ENCODE measurements at regions not wholly inside any gene's neighbourhood (a gene's known extent, or its start where the extent isn't known, plus 50 kb on each side); places are given as distances from the start of the nearest gene placed in this dataset.

DNA sequence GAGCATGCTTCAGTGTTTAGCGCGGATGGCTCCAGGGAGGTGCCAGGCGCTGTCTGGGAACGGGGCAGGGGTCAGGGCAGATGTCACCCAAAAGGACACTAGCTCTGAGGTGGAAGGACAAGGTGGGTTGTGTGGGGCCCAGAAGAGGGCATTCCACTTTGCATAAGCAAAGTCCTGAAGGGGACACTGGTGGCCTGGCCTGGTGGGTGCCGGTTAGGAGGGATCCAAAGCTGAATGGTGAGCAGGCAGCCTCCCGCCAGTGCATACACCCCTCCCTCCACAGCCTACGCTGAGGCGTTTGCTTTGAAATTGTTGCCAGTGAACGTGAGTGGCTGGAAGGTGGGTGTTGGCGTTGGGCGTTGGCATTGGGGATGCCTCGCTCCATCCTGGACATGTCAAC, 192.1 kb downstream of the BMP7 start:
- no TSS peak for BruUV-seq (replicated peaks)
- peaks cover 6% of the 10 kb centered on the region; the same call in 1 of the 2 replicates for H3K36me3 ChIP-seq (ENCODE audit: low read depth, low read length)
- TF ChIP-seq, protein P1, sequence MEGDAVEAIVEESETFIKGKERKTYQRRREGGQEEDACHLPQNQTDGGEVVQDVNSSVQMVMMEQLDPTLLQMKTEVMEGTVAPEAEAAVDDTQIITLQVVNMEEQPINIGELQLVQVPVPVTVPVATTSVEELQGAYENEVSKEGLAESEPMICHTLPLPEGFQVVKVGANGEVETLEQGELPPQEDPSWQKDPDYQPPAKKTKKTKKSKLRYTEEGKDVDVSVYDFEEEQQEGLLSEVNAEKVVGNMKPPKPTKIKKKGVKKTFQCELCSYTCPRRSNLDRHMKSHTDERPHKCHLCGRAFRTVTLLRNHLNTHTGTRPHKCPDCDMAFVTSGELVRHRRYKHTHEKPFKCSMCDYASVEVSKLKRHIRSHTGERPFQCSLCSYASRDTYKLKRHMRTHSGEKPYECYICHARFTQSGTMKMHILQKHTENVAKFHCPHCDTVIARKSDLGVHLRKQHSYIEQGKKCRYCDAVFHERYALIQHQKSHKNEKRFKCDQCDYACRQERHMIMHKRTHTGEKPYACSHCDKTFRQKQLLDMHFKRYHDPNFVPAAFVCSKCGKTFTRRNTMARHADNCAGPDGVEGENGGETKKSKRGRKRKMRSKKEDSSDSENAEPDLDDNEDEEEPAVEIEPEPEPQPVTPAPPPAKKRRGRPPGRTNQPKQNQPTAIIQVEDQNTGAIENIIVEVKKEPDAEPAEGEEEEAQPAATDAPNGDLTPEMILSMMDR (conservative IDR thresholded peaks at IDR 0.05; ENCODE audit: low read depth, low read length): no peak
- TF ChIP-seq EZH2phosphoT487 (IDR thresholded peaks at IDR 0.05; ENCODE audit: borderline replicate concordance, low read length): no peak
- TF ChIP-seq EZH2 (IDR thresholded peaks at IDR 0.05; ENCODE audit: low read length, unreplicated experiment): no peak
- CTCF ChIA-PET: no interaction called here
- no peaks in the 10 kb centered on the region for H3K9me2 ChIP-seq (replicated peaks; ENCODE audit: low read length)
- no peak overlapping the region for H3K27ac ChIP-seq (ENCODE audit: low read length)
- H4K20me1 ChIP-seq (ENCODE audit: low read length): no peaks in the 10 kb centered on the region
- ATAC-seq (no peak), DNase-seq (no peak)
- peaks cover 21% of the 10 kb centered on the region for H3K9me3 ChIP-seq (ENCODE audit: low read length)
- H2AFZ ChIP-seq (ENCODE audit: low read length): no peak overlapping the region
- H3K79me2 ChIP-seq (ENCODE audit: low read length): no peaks in the 10 kb centered on the region
- POLR2A ChIA-PET (ENCODE audit: unreplicated experiment): no interaction called here
- H3K4me2 ChIP-seq (ENCODE audit: low read length): no peak overlapping the region
- H3K4me1 ChIP-seq (ENCODE audit: insufficient read depth, low read length): peaks cover 39% of the 10 kb centered on the region
- H3K4me3 ChIP-seq (ENCODE audit: low read length): no peak overlapping the region
- H3K9ac ChIP-seq (ENCODE audit: low read length): no peak overlapping the region
- intact Hi-C loops (cut with micrococcal nuclease): no loop called here
- H3K27me3 ChIP-seq (ENCODE audit: low read length): no peaks in the 10 kb centered on the region
- H3F3A ChIP-seq (ENCODE audit: low read length, unreplicated experiment): no peaks in the 10 kb centered on the region

DNA sequence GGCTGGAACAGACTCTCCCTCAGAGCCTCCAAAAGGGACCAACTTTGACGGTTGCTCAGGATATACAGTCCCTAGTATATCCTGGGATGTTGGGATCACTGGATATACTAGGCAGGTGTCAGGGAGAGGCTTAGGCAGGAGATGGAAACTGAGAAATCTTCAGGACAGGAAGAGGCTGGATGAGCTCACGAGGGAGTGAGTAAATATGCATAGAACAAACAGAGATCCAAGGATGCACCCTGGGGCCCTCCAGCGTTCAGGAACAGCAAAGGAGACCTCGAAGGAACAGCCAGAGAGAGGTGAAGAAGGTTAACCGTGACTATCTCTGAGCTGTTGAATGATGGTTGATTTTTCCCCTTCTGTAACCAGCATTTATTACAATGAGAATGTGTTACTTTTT, 191.3 kb downstream of the BMP7 start:
- BruUV-seq (replicated peaks): no TSS peak
- peaks cover 6% of the 10 kb centered on the region; the same call in 1 of the 2 replicates for H3K36me3 ChIP-seq (ENCODE audit: low read depth, low read length)
- ATAC-seq (peak; percentile 20; the same call in 1 of the 2 replicates), DNase-seq (peak; percentile 72)
- H3K9me3 ChIP-seq (ENCODE audit: low read length): peaks cover 23% of the 10 kb centered on the region
- CTCF ChIA-PET: no interaction called here
- no peaks in the 10 kb centered on the region for H3K79me2 ChIP-seq (ENCODE audit: low read length)
- no peaks in the 10 kb centered on the region for H4K20me1 ChIP-seq (ENCODE audit: low read length)
- no peak overlapping the region for H2AFZ ChIP-seq (ENCODE audit: low read length)
- no peak overlapping the region for H3K4me3 ChIP-seq (ENCODE audit: low read length)
- no peaks in the 10 kb centered on the region for H3F3A ChIP-seq (ENCODE audit: low read length, unreplicated experiment)
- H3K27me3 ChIP-seq (ENCODE audit: low read length): no peaks in the 10 kb centered on the region
- H3K27ac ChIP-seq (ENCODE audit: low read length): peak overlapping the region; percentile 80; the same call in 1 of the 2 replicates
- no peak overlapping the region for H3K9ac ChIP-seq (ENCODE audit: low read length)
- no peak for TF ChIP-seq EZH2 (IDR thresholded peaks at IDR 0.05; ENCODE audit: low read length, unreplicated experiment)
- TF ChIP-seq, protein P1 (conservative IDR thresholded peaks at IDR 0.05; ENCODE audit: low read depth, low read length): peak; percentile 39; the same call in 1 of the 2 replicates
- TF ChIP-seq EZH2phosphoT487 (IDR thresholded peaks at IDR 0.05; ENCODE audit: borderline replicate concordance, low read length): no peak
- H3K4me1 ChIP-seq (ENCODE audit: insufficient read depth, low read length): peaks cover 39% of the 10 kb centered on the region
- intact Hi-C loops (cut with micrococcal nuclease): no loop called here
- H3K4me2 ChIP-seq (ENCODE audit: low read length): no peak overlapping the region
- POLR2A ChIA-PET (ENCODE audit: unreplicated experiment): no interaction called here
- H3K9me2 ChIP-seq (replicated peaks; ENCODE audit: low read length): no peaks in the 10 kb centered on the region

DNA sequence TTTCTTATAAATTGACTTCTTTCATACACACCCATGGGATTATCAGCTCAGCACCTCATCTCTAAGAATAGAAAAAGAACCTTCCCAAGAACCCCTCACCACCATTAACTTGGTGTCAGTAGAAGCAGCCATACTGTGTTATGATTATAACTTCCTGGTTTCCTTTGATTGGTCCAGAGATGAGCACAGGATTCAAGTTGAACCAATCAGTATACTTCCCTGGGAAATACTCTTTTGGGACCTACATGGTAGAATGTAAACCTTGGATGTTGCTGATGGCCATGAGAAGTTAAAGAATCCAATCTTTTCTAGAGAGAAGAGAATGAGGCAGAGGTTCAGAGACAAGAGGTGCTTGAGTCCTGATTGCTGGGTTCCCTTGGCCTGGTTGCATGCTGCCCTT, 190.8 kb downstream of the BMP7 start:
- Histone ChIP-seq H3K9me3 (ENCODE audit: low read length) (peaks cover 23% of the 10 kb centered on the region), H3K4me1 (ENCODE audit: insufficient read depth, low read length) (peaks cover 39% of the 10 kb centered on the region), H3K79me2 (ENCODE audit: low read length) (no peaks in the 10 kb centered on the region), H3K9ac (ENCODE audit: low read length) (no peak overlapping the region; the same call in 1 of the 2 replicates), H3K4me2 (ENCODE audit: low read length) (peak overlapping the region; percentile 57), H3F3A (ENCODE audit: low read length, unreplicated experiment) (no peaks in the 10 kb centered on the region), H2AFZ (ENCODE audit: low read length) (no peak overlapping the region), H4K20me1 (ENCODE audit: low read length) (no peaks in the 10 kb centered on the region), H3K27me3 (ENCODE audit: low read length) (no peaks in the 10 kb centered on the region), H3K9me2 (replicated peaks; ENCODE audit: low read length) (no peaks in the 10 kb centered on the region), H3K4me3 (ENCODE audit: low read length) (peak overlapping the region; percentile 17; the same call in 1 of the 2 replicates), H3K27ac (ENCODE audit: low read length) (peak overlapping the region; percentile 80), H3K36me3 (ENCODE audit: low read depth, low read length) (peaks cover 6% of the 10 kb centered on the region; the same call in 1 of the 2 replicates)
- DNase-seq: no peak
- ChIA-PET CTCF (no interaction called here), POLR2A (ENCODE audit: unreplicated experiment) (no interaction called here)
- ATAC-seq: no peak
- TF ChIP-seq EZH2phosphoT487 (IDR thresholded peaks at IDR 0.05; ENCODE audit: borderline replicate concordance, low read length): no peak
- TF ChIP-seq, protein P1 (conservative IDR thresholded peaks at IDR 0.05; ENCODE audit: low read depth, low read length): no peak
- no peak for TF ChIP-seq EZH2 (IDR thresholded peaks at IDR 0.05; ENCODE audit: low read length, unreplicated experiment)
- BruUV-seq (replicated peaks): no TSS peak
- intact Hi-C loops (cut with micrococcal nuclease): no loop called here

All from PC-3 (cell line).